ENCODE measurements at regions not wholly inside any gene's neighbourhood (a gene's known extent, or its start where the extent isn't known, plus 50 kb on each side); places are given as distances from the start of the nearest gene placed in this dataset.

DNA sequence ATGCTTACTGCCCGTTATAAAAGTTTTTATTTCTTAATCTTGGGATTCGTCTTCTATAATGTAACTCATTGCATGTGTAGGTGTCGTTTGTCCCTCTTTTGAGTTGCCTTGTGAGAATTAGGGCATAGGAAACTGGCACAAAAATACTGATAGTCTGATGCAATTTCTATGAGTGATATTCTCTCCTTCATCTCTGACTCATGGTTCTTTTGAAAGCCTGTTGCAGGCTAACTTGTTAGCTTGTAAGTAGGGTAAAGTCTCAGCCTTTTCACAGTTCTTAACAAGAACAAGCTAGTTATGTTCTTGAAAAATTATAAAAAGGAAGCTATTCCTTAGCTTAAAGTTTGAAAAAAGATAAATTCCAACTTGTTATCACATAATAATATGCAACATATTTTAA, 1085.4 kb upstream of the NRXN1 start:
- TF ChIP-seq, protein P1, sequence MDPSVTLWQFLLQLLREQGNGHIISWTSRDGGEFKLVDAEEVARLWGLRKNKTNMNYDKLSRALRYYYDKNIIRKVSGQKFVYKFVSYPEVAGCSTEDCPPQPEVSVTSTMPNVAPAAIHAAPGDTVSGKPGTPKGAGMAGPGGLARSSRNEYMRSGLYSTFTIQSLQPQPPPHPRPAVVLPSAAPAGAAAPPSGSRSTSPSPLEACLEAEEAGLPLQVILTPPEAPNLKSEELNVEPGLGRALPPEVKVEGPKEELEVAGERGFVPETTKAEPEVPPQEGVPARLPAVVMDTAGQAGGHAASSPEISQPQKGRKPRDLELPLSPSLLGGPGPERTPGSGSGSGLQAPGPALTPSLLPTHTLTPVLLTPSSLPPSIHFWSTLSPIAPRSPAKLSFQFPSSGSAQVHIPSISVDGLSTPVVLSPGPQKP (IDR thresholded peaks at IDR 0.05; ENCODE audit: low read depth, low read length): no peak
- TF ChIP-seq RNF2 (IDR thresholded peaks at IDR 0.05; ENCODE audit: borderline replicate concordance, low read depth) (no peak), POLR2A (IDR thresholded peaks at IDR 0.05; ENCODE audit: low read length) (no peak), CEBPB (IDR thresholded peaks at IDR 0.05) (no peak), USF2 (IDR thresholded peaks at IDR 0.05) (no peak), RFX5 (IDR thresholded peaks at IDR 0.05) (no peak), HDAC2 (IDR thresholded peaks at IDR 0.05) (no peak), NR3C1 (IDR thresholded peaks at IDR 0.05) (no peak), ZNF302 (CRISPR knock-in tag; IDR thresholded peaks at IDR 0.05) (no peak)
- TF ChIP-seq, protein P2, sequence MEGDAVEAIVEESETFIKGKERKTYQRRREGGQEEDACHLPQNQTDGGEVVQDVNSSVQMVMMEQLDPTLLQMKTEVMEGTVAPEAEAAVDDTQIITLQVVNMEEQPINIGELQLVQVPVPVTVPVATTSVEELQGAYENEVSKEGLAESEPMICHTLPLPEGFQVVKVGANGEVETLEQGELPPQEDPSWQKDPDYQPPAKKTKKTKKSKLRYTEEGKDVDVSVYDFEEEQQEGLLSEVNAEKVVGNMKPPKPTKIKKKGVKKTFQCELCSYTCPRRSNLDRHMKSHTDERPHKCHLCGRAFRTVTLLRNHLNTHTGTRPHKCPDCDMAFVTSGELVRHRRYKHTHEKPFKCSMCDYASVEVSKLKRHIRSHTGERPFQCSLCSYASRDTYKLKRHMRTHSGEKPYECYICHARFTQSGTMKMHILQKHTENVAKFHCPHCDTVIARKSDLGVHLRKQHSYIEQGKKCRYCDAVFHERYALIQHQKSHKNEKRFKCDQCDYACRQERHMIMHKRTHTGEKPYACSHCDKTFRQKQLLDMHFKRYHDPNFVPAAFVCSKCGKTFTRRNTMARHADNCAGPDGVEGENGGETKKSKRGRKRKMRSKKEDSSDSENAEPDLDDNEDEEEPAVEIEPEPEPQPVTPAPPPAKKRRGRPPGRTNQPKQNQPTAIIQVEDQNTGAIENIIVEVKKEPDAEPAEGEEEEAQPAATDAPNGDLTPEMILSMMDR (IDR thresholded peaks at IDR 0.05): no peak
- TF ChIP-seq, protein P3, sequence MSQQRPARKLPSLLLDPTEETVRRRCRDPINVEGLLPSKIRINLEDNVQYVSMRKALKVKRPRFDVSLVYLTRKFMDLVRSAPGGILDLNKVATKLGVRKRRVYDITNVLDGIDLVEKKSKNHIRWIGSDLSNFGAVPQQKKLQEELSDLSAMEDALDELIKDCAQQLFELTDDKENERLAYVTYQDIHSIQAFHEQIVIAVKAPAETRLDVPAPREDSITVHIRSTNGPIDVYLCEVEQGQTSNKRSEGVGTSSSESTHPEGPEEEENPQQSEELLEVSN (IDR thresholded peaks at IDR 0.05; ENCODE audit: borderline replicate concordance, low read depth): no peak
- TF ChIP-seq, protein P4, sequence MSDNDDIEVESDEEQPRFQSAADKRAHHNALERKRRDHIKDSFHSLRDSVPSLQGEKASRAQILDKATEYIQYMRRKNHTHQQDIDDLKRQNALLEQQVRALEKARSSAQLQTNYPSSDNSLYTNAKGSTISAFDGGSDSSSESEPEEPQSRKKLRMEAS (IDR thresholded peaks at IDR 0.05): no peak

Data from A549 (cell line).